ENCODE measurements at regions not wholly inside any gene's neighbourhood (a gene's known extent, or its start where the extent isn't known, plus 50 kb on each side); places are given as distances from the start of the nearest gene placed in this dataset.

GRCh38 chr1:175877939-175878737 lies 134.7 kb upstream of the TNR start:
- no peak for DNase-seq (ENCODE audit: low read depth)
- no peak for TF ChIP-seq CTCF (conservative IDR thresholded peaks at IDR 0.05; ENCODE audit: low read depth, low read length)

DNA sequence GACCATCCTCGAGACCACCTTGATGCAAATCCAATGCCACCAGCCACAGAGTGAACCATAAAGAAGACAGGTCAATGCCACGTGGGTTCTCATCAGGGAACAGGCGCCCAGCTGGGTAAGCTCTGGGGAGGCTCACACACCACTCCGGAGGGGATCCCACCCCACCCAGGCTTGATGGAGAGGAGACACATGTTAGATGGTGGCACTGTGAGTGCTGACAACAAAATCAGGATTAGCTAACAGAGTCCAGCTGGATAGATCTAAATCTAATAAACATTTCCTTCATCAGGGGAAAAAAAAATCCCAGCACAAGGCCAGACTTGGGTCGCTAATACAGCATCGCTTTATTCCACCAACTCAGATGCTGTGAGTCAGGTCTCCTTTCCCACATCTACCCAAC lies 132.2 kb upstream of the TNR start:
- no peak overlapping the region for H3K4me3 ChIP-seq (ENCODE audit: low read depth, low read length)
- no peak for TF ChIP-seq CTCF (conservative IDR thresholded peaks at IDR 0.05; ENCODE audit: low read depth, low read length)
- DNase-seq (ENCODE audit: low read depth), result no peak

More at GRCh38 chr1:175877939-175878737, 134.7 kb upstream of the TNR start:
- H3K4me3 ChIP-seq (ENCODE audit: low read depth, low read length), result no peak overlapping the region

- no peak for DNase-seq (ENCODE audit: low read depth)
- no peak for TF ChIP-seq CTCF (conservative IDR thresholded peaks at IDR 0.05; ENCODE audit: low read depth, low read length)
- no peak overlapping the region for H3K4me3 ChIP-seq (ENCODE audit: low read depth, low read length)
Observed at GRCh38 chr1:175874081-175874480, 130.7 kb upstream of the TNR start.

DNA sequence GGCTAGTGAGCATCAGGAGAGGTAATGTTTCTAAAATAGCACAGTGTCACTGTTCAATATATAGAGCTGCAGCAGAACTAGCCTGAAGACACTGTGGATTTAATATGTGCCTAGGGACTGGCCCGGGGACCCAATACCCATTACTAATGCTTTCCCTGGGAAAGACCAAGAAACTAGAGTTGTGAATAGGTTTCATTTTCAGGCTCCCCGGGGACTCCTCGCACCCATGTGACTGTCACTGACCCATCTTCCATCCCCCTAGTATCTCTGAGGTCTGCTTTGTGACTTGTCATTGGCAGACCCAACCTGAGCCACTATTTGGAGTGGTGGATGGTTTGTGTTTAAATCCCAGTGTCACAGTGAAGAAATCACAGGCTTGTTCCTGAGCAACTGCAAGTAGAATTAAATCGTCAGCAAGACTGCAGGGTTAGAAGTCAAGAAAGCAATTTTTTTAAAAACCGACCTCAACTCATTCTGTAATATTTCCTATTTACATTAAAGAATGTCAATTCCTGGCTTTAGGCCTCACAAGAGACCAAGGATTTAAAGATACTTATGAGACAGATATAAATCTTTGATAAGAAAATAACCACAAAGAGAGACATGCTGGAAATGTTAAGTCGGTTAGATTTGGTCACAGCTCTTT lies 130.0 kb upstream of the TNR start:
- no peak for TF ChIP-seq CTCF (conservative IDR thresholded peaks at IDR 0.05; ENCODE audit: low read depth, low read length)

GRCh38 chr1:175872588-175872987 lies 129.2 kb upstream of the TNR start:
- no peak for TF ChIP-seq CTCF (conservative IDR thresholded peaks at IDR 0.05; ENCODE audit: low read depth, low read length)
- DNase-seq (ENCODE audit: low read depth), result no peak
- no peak overlapping the region for H3K4me3 ChIP-seq (ENCODE audit: low read depth, low read length)

More for the DNA sequence above, 130.0 kb upstream of the TNR start:
- no peak for DNase-seq (ENCODE audit: low read depth)
- H3K4me3 ChIP-seq (ENCODE audit: low read depth, low read length), result no peak overlapping the region

GRCh38 chr1:175871647-175872046 lies 128.3 kb upstream of the TNR start:
- H3K4me3 ChIP-seq (ENCODE audit: low read depth, low read length), result no peak overlapping the region
- TF ChIP-seq CTCF (conservative IDR thresholded peaks at IDR 0.05; ENCODE audit: low read depth, low read length), result no peak
- no peak for DNase-seq (ENCODE audit: low read depth)
